DND-41 (cell line): ENCODE measurements at regions not wholly inside any gene's neighbourhood (a gene's known extent, or its start where the extent isn't known, plus 50 kb on each side); places are given as distances from the start of the nearest gene placed in this dataset.
"Not testable (repeated sequence)": the region's sequence is repeated elsewhere in the genome, so short reads cannot be mapped to it uniquely, and the experiment has no call there.

Experiments
- ATAC-seq: fragments of 200-7000 bp; cut with Tn5 transposase; 3 replicates; pipeline ENCODE4 v1.9.1; 2021; ENCODE audit warnings: low read depth; ENCODE audit not compliant: insufficient read depth
- DNase-seq: peaks from one replicate; pipeline ENCODE4 v3.0.0-alpha.2; 2020
- H2AFZ ChIP-seq: 2 replicates; pipeline ENCODE4 v1.6.0; 2012; ENCODE audit warnings: low read depth, low read length
- H3K27ac ChIP-seq: 2 replicates; pipeline ENCODE4 v1.5.1; 2012; ENCODE audit warnings: low read length, inconsistent platforms
- H3K27me3 ChIP-seq: fragments of 200-600 bp; sonication (generic); 2 replicates; pipeline ENCODE4 v1.6.0; 2012; ENCODE audit warnings: low read length, mild to moderate bottlenecking, inconsistent platforms; ENCODE audit not compliant: insufficient read depth, poor library complexity
- H3K36me3 ChIP-seq: 2 replicates; pipeline ENCODE4 v1.5.1; 2012; ENCODE audit warnings: low read length, inconsistent platforms; ENCODE audit not compliant: insufficient read depth
- H3K4me1 ChIP-seq: 2 replicates; pipeline ENCODE4 v1.5.1; 2012; ENCODE audit warnings: mild to moderate bottlenecking, low read length; ENCODE audit not compliant: insufficient read depth
- H3K4me2 ChIP-seq: 2 replicates; pipeline ENCODE4 v1.6.0; 2012; ENCODE audit warnings: mild to moderate bottlenecking, moderate library complexity, low read length, inconsistent platforms; ENCODE audit not compliant: insufficient read depth
- H3K4me3 ChIP-seq, 2 experiments: fragments of 200-600 bp in 1 of 2; shearing (Covaris generic) in 1 of 2; 2 replicates each; pipeline ENCODE4 v1.5.1; 2012 to 2016; ENCODE audit warnings: inconsistent platforms in 2 of 2, low read length in 2 of 2, mild to moderate bottlenecking in 2 of 2, low read depth in 1 of 2, moderate library complexity in 1 of 2
- H3K79me2 ChIP-seq: 2 replicates; pipeline ENCODE4 v1.6.0; 2012; ENCODE audit warnings: low read length, inconsistent platforms; ENCODE audit not compliant: insufficient read depth
- H3K9ac ChIP-seq: 2 replicates; pipeline ENCODE4 v1.6.0; 2012; ENCODE audit warnings: low read depth, mild to moderate bottlenecking, inconsistent platforms, low read length, moderate library complexity
- H3K9me3 ChIP-seq: 2 replicates; pipeline ENCODE4 v1.5.1; 2012; ENCODE audit warnings: low read length, moderate library complexity, mild to moderate bottlenecking, inconsistent platforms; ENCODE audit not compliant: insufficient read depth, severe bottlenecking
- H4K20me1 ChIP-seq: 2 replicates; pipeline ENCODE4 v1.6.0; 2012; ENCODE audit warnings: low read length; ENCODE audit not compliant: insufficient read depth
- CTCF ChIP-seq: IDR thresholded peaks from 2 replicates; pipeline ENCODE4 v1.5.1; 2012; ENCODE audit warnings: borderline replicate concordance, low read length, moderate library complexity, mild to moderate bottlenecking; ENCODE audit not compliant: poor library complexity, severe bottlenecking; ENCODE audit errors: extremely low read depth
- EZH2 ChIP-seq: IDR thresholded peaks from 3 replicates; pipeline ENCODE4 v1.6.1; 2012; ENCODE audit warnings: borderline replicate concordance, low read depth, mild to moderate bottlenecking, moderate library complexity, low read length, inconsistent platforms; ENCODE audit not compliant: severe bottlenecking

DNA sequence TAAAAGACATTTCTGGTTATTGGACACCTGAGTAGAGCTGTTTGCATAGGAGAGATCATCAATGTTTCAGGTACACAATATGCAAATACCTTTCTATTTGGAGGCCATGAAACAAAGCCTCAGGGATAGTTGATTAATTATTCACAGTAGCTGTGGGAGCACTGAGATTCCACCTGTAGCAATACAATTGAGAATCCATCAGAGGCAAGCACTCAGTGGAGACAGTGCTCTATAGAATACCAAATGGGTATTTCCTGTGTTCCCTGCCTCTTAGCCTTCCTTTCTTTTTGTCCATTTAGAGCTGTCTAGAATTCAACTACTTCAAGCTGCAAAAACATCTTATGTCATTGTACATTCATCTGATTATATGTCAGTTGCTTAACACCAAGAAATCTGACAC is 1754.0 kb upstream of the ACO1 start:
- no peak for DNase-seq
- H3K36me3 ChIP-seq: no peaks in the 10 kb centered on the region
- no peaks in the 10 kb centered on the region for H3K79me2 ChIP-seq
- no peak for TF ChIP-seq CTCF
- no peak overlapping the region for H2AFZ ChIP-seq
- no peaks in the 10 kb centered on the region for H3K9me3 ChIP-seq
- no peaks in the 10 kb centered on the region for H3K4me1 ChIP-seq
- H3K27ac ChIP-seq: no peak overlapping the region
- no peak overlapping the region for H3K9ac ChIP-seq
- ATAC-seq: no peak
- H4K20me1 ChIP-seq: no peaks in the 10 kb centered on the region
- no peak overlapping the region for H3K4me3 ChIP-seq
- H3K4me2 ChIP-seq: no peak overlapping the region
- no peaks in the 10 kb centered on the region for H3K27me3 ChIP-seq

- not testable (repeated sequence) for H3K9me3 ChIP-seq, ATAC-seq, H3K36me3 ChIP-seq, H3K9ac ChIP-seq, H3K27ac ChIP-seq, H3K27me3 ChIP-seq, H2AFZ ChIP-seq, H4K20me1 ChIP-seq, DNase-seq, H3K4me1 ChIP-seq, H3K79me2 ChIP-seq, H3K4me3 ChIP-seq, H3K4me2 ChIP-seq
These were observed 1737.8 kb upstream of the ACO1 start for GRCh38 chr9:30646639-30647038.

DNA sequence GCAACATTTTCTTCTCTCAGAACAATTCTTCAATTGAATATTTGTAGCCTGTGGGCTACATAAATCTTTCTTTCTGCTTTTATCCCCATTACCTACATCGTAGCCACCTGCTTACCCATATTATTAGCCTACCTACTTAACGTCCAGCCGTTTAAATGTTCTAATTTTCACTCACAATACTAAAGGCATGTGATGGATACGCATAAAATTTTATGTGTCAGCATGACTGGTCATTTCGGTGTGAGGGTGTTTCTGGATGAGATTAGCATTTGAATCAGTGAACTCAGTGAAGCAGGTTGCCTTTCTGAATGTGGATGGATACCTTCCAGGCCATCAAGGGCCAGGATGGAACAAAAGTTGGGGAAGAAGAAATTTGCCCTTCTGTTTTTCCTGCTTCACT is 1722.5 kb upstream of the ACO1 start:
- no peaks in the 10 kb centered on the region for H4K20me1 ChIP-seq
- TF ChIP-seq CTCF: no peak
- no peak for TF ChIP-seq EZH2
- H2AFZ ChIP-seq: no peak overlapping the region
- no peak overlapping the region for H3K9ac ChIP-seq
- H3K27ac ChIP-seq: no peak overlapping the region
- H3K79me2 ChIP-seq: no peaks in the 10 kb centered on the region
- no peaks in the 10 kb centered on the region for H3K36me3 ChIP-seq
- H3K4me1 ChIP-seq: no peaks in the 10 kb centered on the region
- H3K4me3 ChIP-seq: no peak overlapping the region
- no peak for ATAC-seq
- H3K27me3 ChIP-seq: no peaks in the 10 kb centered on the region
- DNase-seq: no peak
- H3K4me2 ChIP-seq: no peak overlapping the region
- no peaks in the 10 kb centered on the region for H3K9me3 ChIP-seq

GRCh38 chr9:30670805-30671562 is 1713.5 kb upstream of the ACO1 start:
- Histone ChIP-seq H3K9ac (no peak overlapping the region), H3K9me3 (no peaks in the 10 kb centered on the region), H3K4me3 (no peak overlapping the region), H4K20me1 (no peaks in the 10 kb centered on the region), H3K79me2 (no peaks in the 10 kb centered on the region), H2AFZ (no peak overlapping the region), H3K27me3 (no peaks in the 10 kb centered on the region), H3K4me1 (no peaks in the 10 kb centered on the region), H3K27ac (no peak overlapping the region), H3K36me3 (no peaks in the 10 kb centered on the region), H3K4me2 (no peak overlapping the region)
- TF ChIP-seq CTCF (no peak), EZH2 (no peak)
- no peak for DNase-seq
- ATAC-seq: no peak
